ENCODE measurements at regions not wholly inside any gene's neighbourhood (a gene's known extent, or its start where the extent isn't known, plus 50 kb on each side); places are given as distances from the start of the nearest gene placed in this dataset.
"Not testable (repeated sequence)": the region's sequence is repeated elsewhere in the genome, so short reads cannot be mapped to it uniquely, and the experiment has no call there.

GRCh38 chr15:44868100-44868499 lies 88.4 kb upstream of the TERB2 start:
- no CpG with 5 or more reads among the region's 1 CpG for WGBS (ENCODE audit: insufficient coverage)
- DNase-seq; H3K4me3 Mint-ChIP-seq; H3K9me3 Mint-ChIP-seq; H3K27me3 ChIP-seq (replicated peaks in 1 of 2; ENCODE audit: control insufficient read depth in 2 of 2, extremely low read depth in 1 of 2, insufficient read depth in 2 of 2, low read length in 1 of 2); H3K4me3 ChIP-seq (ENCODE audit: control insufficient read depth in 1 of 2, extremely low read depth in 1 of 2, low read length in 1 of 2); POLR2A ChIA-PET; H3K4me1 ChIP-seq (ENCODE audit: control insufficient read depth in 1 of 2, extremely low read depth in 1 of 2, insufficient read depth in 2 of 2, low read length in 2 of 2); H3K36me3 Mint-ChIP-seq; ATAC-seq (replicated peaks in 1 of 4); H3K36me3 ChIP-seq (ENCODE audit: control insufficient read depth in 2 of 2, extremely low read depth in 1 of 2, insufficient read depth in 1 of 2, low read length in 1 of 2); CTCF ChIA-PET; H3K27ac Mint-ChIP-seq; H3K9me3 ChIP-seq; H3K4me1 Mint-ChIP-seq; H3K27ac ChIP-seq (ENCODE audit: low read length): not testable (repeated sequence)
- H3K27me3 Mint-ChIP-seq = peaks cover 12 to 13% of the 10 kb centered on the region in 2 donors

DNA sequence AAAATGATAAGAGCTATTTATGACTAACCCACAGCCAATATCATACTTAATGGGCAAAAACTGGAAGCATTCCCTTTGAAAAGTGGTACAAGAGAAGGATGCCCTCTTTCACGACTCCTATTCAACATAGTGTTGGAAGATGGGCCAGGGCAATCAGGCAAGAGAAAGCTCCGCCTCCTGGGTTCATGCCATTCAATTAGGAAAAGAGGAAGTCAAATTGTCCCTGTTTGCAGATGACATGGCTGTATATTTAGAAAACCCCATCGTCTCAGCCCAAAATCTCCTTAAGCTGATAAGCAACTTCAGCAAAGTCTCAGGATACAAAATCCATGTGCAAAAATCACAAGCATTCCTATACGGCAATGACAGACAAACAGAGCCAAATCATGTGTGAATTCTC lies 86.4 kb upstream of the TERB2 start:
- H3K4me1 ChIP-seq (ENCODE audit: control insufficient read depth in 1 of 2, extremely low read depth in 1 of 2, insufficient read depth in 2 of 2, low read length in 2 of 2); ATAC-seq (replicated peaks in 1 of 4); H3K9me3 ChIP-seq; H3K27me3 ChIP-seq (replicated peaks in 1 of 2; ENCODE audit: control insufficient read depth in 2 of 2, extremely low read depth in 1 of 2, insufficient read depth in 2 of 2, low read length in 1 of 2); H3K4me3 Mint-ChIP-seq; CTCF ChIA-PET; H3K4me1 Mint-ChIP-seq; H3K27ac Mint-ChIP-seq; H3K27ac ChIP-seq (ENCODE audit: low read length); DNase-seq; H3K36me3 Mint-ChIP-seq; H3K36me3 ChIP-seq (ENCODE audit: control insufficient read depth in 2 of 2, extremely low read depth in 1 of 2, insufficient read depth in 1 of 2, low read length in 1 of 2); H3K4me3 ChIP-seq (ENCODE audit: control insufficient read depth in 1 of 2, extremely low read depth in 1 of 2, low read length in 1 of 2); POLR2A ChIA-PET: not testable (repeated sequence)
- no CpG with 5 or more reads among the region's 4 CpGs for WGBS (ENCODE audit: insufficient coverage)
- H3K27me3 Mint-ChIP-seq = peaks cover 12 to 13% of the 10 kb centered on the region in 2 donors
- H3K9me3 Mint-ChIP-seq = peaks cover under 1 to 11% (median 6%) of the 10 kb centered on the region in 3 donors

GRCh38 chr15:44873103-44873502 lies 83.4 kb upstream of the TERB2 start:
- ChIA-PET POLR2A (no interaction called here), CTCF (no interaction called here)
- H3K36me3 Mint-ChIP-seq = peaks cover 3% of the 10 kb centered on the region
- no peak overlapping the region for H3K4me3 Mint-ChIP-seq
- H3K27me3 ChIP-seq (replicated peaks in 1 of 2; ENCODE audit: control insufficient read depth in 2 of 2, extremely low read depth in 1 of 2, insufficient read depth in 2 of 2, low read length in 1 of 2) = no peaks in the 10 kb centered on the region
- H3K9me3 ChIP-seq = no peaks in the 10 kb centered on the region
- H3K27ac ChIP-seq (ENCODE audit: low read length) = no peak overlapping the region
- H3K27ac Mint-ChIP-seq = no peak overlapping the region
- no peaks in the 10 kb centered on the region for H3K4me1 ChIP-seq (ENCODE audit: control insufficient read depth in 1 of 2, extremely low read depth in 1 of 2, insufficient read depth in 2 of 2, low read length in 2 of 2)
- H3K4me1 Mint-ChIP-seq = no peaks in the 10 kb centered on the region
- ATAC-seq (replicated peaks in 1 of 4) (no peak), DNase-seq (no peak)
- peaks cover 4 to 6% of the 10 kb centered on the region in 2 donors for H3K27me3 Mint-ChIP-seq
- WGBS (ENCODE audit: insufficient coverage) = 89% methylated on average over 2 of the region's 3 CpGs
- H3K36me3 ChIP-seq (ENCODE audit: control insufficient read depth in 2 of 2, extremely low read depth in 1 of 2, insufficient read depth in 1 of 2, low read length in 1 of 2) = no peaks in the 10 kb centered on the region
- H3K9me3 Mint-ChIP-seq = peaks cover 11 to 20% (median 15%) of the 10 kb centered on the region in 3 donors
- no peak overlapping the region for H3K4me3 ChIP-seq (ENCODE audit: control insufficient read depth in 1 of 2, extremely low read depth in 1 of 2, low read length in 1 of 2)

DNA sequence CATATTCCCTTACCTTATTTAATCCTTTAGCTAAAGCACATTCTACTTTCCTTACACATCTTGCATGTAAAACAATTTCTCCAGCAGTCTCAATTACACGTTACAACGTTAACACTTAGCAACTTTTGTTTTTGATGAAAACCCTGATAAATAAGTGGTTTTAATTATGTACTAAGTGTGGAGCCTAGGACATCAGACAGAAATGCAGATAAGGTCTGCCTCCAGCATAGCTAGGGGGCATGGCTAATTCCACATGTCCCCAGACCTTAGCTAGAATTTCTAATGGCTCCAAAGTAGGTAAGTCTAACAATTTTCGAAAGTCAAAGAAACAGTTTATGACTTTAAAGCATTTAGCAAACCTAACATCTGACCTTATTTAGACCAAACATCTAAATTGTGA lies 77.4 kb upstream of the TERB2 start:
- ATAC-seq (replicated peaks in 1 of 4) = no peak
- DNase-seq = no peak
- Mint-ChIP-seq H3K36me3 (peaks cover 3% of the 10 kb centered on the region), H3K27ac (no peak overlapping the region), H3K4me1 (peaks cover 0 to 13% (median 0%) of the 10 kb centered on the region in 3 donors), H3K9me3 (peaks cover 15 to 25% (median 17%) of the 10 kb centered on the region in 3 donors), H3K4me3 (no peak overlapping the region), H3K27me3 (peaks cover 4 to 7% of the 10 kb centered on the region in 2 donors)
- WGBS (ENCODE audit: insufficient coverage) = no CpG with 5 or more reads among the region's 3 CpGs
- POLR2A ChIA-PET = no interaction called here
- CTCF ChIA-PET = no interaction called here
- no peaks in the 10 kb centered on the region for H3K4me1 ChIP-seq (ENCODE audit: control insufficient read depth in 1 of 2, extremely low read depth in 1 of 2, insufficient read depth in 2 of 2, low read length in 2 of 2)
- no peaks in the 10 kb centered on the region for H3K9me3 ChIP-seq
- H3K36me3 ChIP-seq (ENCODE audit: control insufficient read depth in 2 of 2, extremely low read depth in 1 of 2, insufficient read depth in 1 of 2, low read length in 1 of 2) = no peaks in the 10 kb centered on the region
- H3K27ac ChIP-seq (ENCODE audit: low read length) = no peak overlapping the region
- H3K27me3 ChIP-seq (replicated peaks in 1 of 2; ENCODE audit: control insufficient read depth in 2 of 2, extremely low read depth in 1 of 2, insufficient read depth in 2 of 2, low read length in 1 of 2) = no peaks in the 10 kb centered on the region
- H3K4me3 ChIP-seq (ENCODE audit: control insufficient read depth in 1 of 2, extremely low read depth in 1 of 2, low read length in 1 of 2) = no peak overlapping the region

DNA sequence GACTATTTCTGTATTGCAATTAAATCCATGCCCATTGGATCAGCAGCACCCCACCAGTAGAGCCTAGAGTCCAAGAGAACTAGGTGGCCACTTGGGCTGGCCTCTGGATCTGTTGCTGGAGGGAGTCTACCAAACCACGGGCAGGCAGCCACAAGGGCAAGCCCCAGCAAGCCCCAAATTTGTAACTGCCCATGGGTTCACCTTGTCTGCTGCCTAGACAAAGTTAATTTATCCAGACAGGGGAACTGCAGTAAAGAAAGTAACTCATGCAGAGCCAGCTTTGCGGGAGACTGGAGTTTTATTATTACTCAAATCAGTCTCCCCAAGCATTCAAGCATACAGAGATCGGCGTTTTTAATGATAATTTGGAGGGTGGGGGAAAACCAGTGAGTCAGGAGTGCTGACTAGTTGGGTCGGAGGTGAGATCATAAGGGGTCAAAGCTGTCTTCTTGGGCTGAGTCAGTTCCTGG lies 74.0 kb upstream of the TERB2 start:
- H3K4me1 Mint-ChIP-seq = peaks cover 0 to 13% (median 0%) of the 10 kb centered on the region in 3 donors
- Histone ChIP-seq H3K27ac (ENCODE audit: low read length) (no peak overlapping the region), H3K36me3 (ENCODE audit: control insufficient read depth in 2 of 2, extremely low read depth in 1 of 2, insufficient read depth in 1 of 2, low read length in 1 of 2) (no peaks in the 10 kb centered on the region), H3K27me3 (replicated peaks in 1 of 2; ENCODE audit: control insufficient read depth in 2 of 2, extremely low read depth in 1 of 2, insufficient read depth in 2 of 2, low read length in 1 of 2) (no peaks in the 10 kb centered on the region), H3K9me3 (no peaks in the 10 kb centered on the region), H3K4me1 (ENCODE audit: control insufficient read depth in 1 of 2, extremely low read depth in 1 of 2, insufficient read depth in 2 of 2, low read length in 2 of 2) (no peaks in the 10 kb centered on the region), H3K4me3 (ENCODE audit: control insufficient read depth in 1 of 2, extremely low read depth in 1 of 2, low read length in 1 of 2) (no peak overlapping the region)
- ChIA-PET CTCF (no interaction called here), POLR2A (no interaction called here)
- 45% methylated on average over 2 of the region's 5 CpGs for WGBS (ENCODE audit: insufficient coverage)
- no peak overlapping the region for H3K27ac Mint-ChIP-seq
- peaks cover 4 to 7% of the 10 kb centered on the region in 2 donors for H3K27me3 Mint-ChIP-seq
- H3K36me3 Mint-ChIP-seq = no peaks in the 10 kb centered on the region
- peaks cover 4 to 10% (median 5%) of the 10 kb centered on the region in 3 donors for H3K9me3 Mint-ChIP-seq
- H3K4me3 Mint-ChIP-seq = no peak overlapping the region
- DNase-seq = no peak
- ATAC-seq (replicated peaks in 1 of 4) = no peak

- no peak overlapping the region for H3K4me3 Mint-ChIP-seq
- no peaks in the 10 kb centered on the region for H3K9me3 ChIP-seq
- H3K36me3 Mint-ChIP-seq = no peaks in the 10 kb centered on the region
- peaks cover 0 to 13% (median 0%) of the 10 kb centered on the region in 3 donors for H3K4me1 Mint-ChIP-seq
- DNase-seq = no peak
- 25% methylated on average over 5 of the region's 5 CpGs for WGBS (ENCODE audit: insufficient coverage)
- H3K27ac Mint-ChIP-seq = no peak overlapping the region
- H3K4me1 ChIP-seq (ENCODE audit: control insufficient read depth in 1 of 2, extremely low read depth in 1 of 2, insufficient read depth in 2 of 2, low read length in 2 of 2) = no peaks in the 10 kb centered on the region
- no peaks in the 10 kb centered on the region for H3K36me3 ChIP-seq (ENCODE audit: control insufficient read depth in 2 of 2, extremely low read depth in 1 of 2, insufficient read depth in 1 of 2, low read length in 1 of 2)
- no peak for ATAC-seq (replicated peaks in 1 of 4)
- H3K27ac ChIP-seq (ENCODE audit: low read length) = no peak overlapping the region
- POLR2A ChIA-PET = no interaction called here
- peaks cover 4 to 5% (median 4%) of the 10 kb centered on the region in 3 donors for H3K9me3 Mint-ChIP-seq
- no peaks in the 10 kb centered on the region for H3K27me3 ChIP-seq (replicated peaks in 1 of 2; ENCODE audit: control insufficient read depth in 2 of 2, extremely low read depth in 1 of 2, insufficient read depth in 2 of 2, low read length in 1 of 2)
- peaks cover 4 to 7% of the 10 kb centered on the region in 2 donors for H3K27me3 Mint-ChIP-seq
- no peak overlapping the region for H3K4me3 ChIP-seq (ENCODE audit: control insufficient read depth in 1 of 2, extremely low read depth in 1 of 2, low read length in 1 of 2)
- CTCF ChIA-PET = no interaction called here
Observed at GRCh38 chr15:44883199-44883877, 73.1 kb upstream of the TERB2 start.
